Ammon's horn (tissue), 1 donor: ENCODE measurements at regions not wholly inside any gene's neighbourhood (a gene's known extent, or its start where the extent isn't known, plus 50 kb on each side); places are given as distances from the start of the nearest gene placed in this dataset.

Source experiments
- DNase-seq: peaks from one replicate; pipeline ENCODE4 v3.0.0-alpha.2; 2016; ENCODE audit warnings: low spot score

GRCh38 chr12:25755136-25755970, 202.3 kb upstream of the LMNTD1 start:
- DNase-seq = no peak

GRCh38 chr12:25755971-25756260, 202.6 kb upstream of the RASSF8 start:
- no peak for DNase-seq

GRCh38 chr12:25757037-25757665, 201.3 kb upstream of the RASSF8 start:
- no peak for DNase-seq

GRCh38 chr12:25759752-25760151, 198.7 kb upstream of the RASSF8 start:
- no peak for DNase-seq

GRCh38 chr12:25761356-25761755, 197.1 kb upstream of the RASSF8 start:
- no peak for DNase-seq

- no peak for DNase-seq
Observed at GRCh38 chr12:25764409-25764808, 194.1 kb upstream of the RASSF8 start.

- no peak for DNase-seq
Observed at GRCh38 chr12:25764892-25765291, 193.6 kb upstream of the RASSF8 start.

- no peak for DNase-seq
Observed at GRCh38 chr12:25767606-25768005, 190.9 kb upstream of the RASSF8 start.

GRCh38 chr12:25768151-25768550, 190.3 kb upstream of the RASSF8 start:
- no peak for DNase-seq

- DNase-seq = no peak
Observed at GRCh38 chr12:25769082-25769945, 189.2 kb upstream of the RASSF8 start.

- DNase-seq = no peak
Observed at GRCh38 chr12:25771041-25771440, 187.4 kb upstream of the RASSF8 start.

GRCh38 chr12:25771476-25771875, 187.0 kb upstream of the RASSF8 start:
- no peak for DNase-seq

GRCh38 chr12:25775968-25776367, 182.5 kb upstream of the RASSF8 start:
- no peak for DNase-seq

GRCh38 chr12:25780771-25781170, 177.7 kb upstream of the RASSF8 start:
- DNase-seq = no peak

- DNase-seq = no peak
Observed at GRCh38 chr12:25781232-25781631, 177.2 kb upstream of the RASSF8 start.

GRCh38 chr12:25783566-25783965, 174.9 kb upstream of the RASSF8 start:
- DNase-seq = no peak

- DNase-seq = no peak
Observed at GRCh38 chr12:25784669-25785068, 173.8 kb upstream of the RASSF8 start.

- no peak for DNase-seq
Observed at GRCh38 chr12:25785134-25785533, 173.3 kb upstream of the RASSF8 start.

- no peak for DNase-seq
Observed at GRCh38 chr12:25787701-25788100, 170.8 kb upstream of the RASSF8 start.

GRCh38 chr12:25788707-25789442, 169.6 kb upstream of the RASSF8 start:
- DNase-seq = no peak

- DNase-seq = no peak
Observed at GRCh38 chr12:25789541-25789944, 168.9 kb upstream of the RASSF8 start.

GRCh38 chr12:25792031-25792430, 166.5 kb upstream of the RASSF8 start:
- DNase-seq = no peak
